ENCODE measurements at regions not wholly inside any gene's neighbourhood (a gene's known extent, or its start where the extent isn't known, plus 50 kb on each side); places are given as distances from the start of the nearest gene placed in this dataset.

GRCh38 chr4:181323061-181323460 lies 920.1 kb upstream of the TENM3 start:
- TF ChIP-seq, protein P1, sequence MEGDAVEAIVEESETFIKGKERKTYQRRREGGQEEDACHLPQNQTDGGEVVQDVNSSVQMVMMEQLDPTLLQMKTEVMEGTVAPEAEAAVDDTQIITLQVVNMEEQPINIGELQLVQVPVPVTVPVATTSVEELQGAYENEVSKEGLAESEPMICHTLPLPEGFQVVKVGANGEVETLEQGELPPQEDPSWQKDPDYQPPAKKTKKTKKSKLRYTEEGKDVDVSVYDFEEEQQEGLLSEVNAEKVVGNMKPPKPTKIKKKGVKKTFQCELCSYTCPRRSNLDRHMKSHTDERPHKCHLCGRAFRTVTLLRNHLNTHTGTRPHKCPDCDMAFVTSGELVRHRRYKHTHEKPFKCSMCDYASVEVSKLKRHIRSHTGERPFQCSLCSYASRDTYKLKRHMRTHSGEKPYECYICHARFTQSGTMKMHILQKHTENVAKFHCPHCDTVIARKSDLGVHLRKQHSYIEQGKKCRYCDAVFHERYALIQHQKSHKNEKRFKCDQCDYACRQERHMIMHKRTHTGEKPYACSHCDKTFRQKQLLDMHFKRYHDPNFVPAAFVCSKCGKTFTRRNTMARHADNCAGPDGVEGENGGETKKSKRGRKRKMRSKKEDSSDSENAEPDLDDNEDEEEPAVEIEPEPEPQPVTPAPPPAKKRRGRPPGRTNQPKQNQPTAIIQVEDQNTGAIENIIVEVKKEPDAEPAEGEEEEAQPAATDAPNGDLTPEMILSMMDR (IDR thresholded peaks at IDR 0.05 in 4 of 5, conservative IDR thresholded peaks at IDR 0.05 in 1 of 5) = no peak
- TF ChIP-seq POLR2A (IDR thresholded peaks at IDR 0.05) = no peak

Measured in gastrocnemius medialis (tissue), 4 donors.